SK-N-MC (cell line): ENCODE measurements at regions not wholly inside any gene's neighbourhood (a gene's known extent, or its start where the extent isn't known, plus 50 kb on each side); places are given as distances from the start of the nearest gene placed in this dataset.

Experiments
- DNase-seq: peaks from one replicate; pipeline ENCODE4 v3.0.0-alpha.2; 2011; ENCODE audit warnings: low read depth, low spot score
- H3K27ac ChIP-seq: fragments of 200-600 bp; sonication (generic); 2 replicates; pipeline ENCODE4 v1.5.1; 2016; ENCODE audit warnings: mixed run types
- H3K36me3 ChIP-seq: fragments of 200-600 bp; sonication (generic); 2 replicates; pipeline ENCODE4 v1.6.1; 2017; ENCODE audit warnings: antibody characterized with exemption, low read length, mixed read lengths; ENCODE audit not compliant: insufficient read depth
- H3K4me3 ChIP-seq: fragments of 200-600 bp; sonication (generic); 2 replicates; pipeline ENCODE4 v1.5.1; 2016
- H3K9ac ChIP-seq: fragments of 200-600 bp; sonication (generic); 2 replicates; pipeline ENCODE4 v1.8.0; 2017; ENCODE audit warnings: mixed run types, mixed read lengths; ENCODE audit not compliant: insufficient read length
- H3K9me3 ChIP-seq: fragments of 200-600 bp; sonication (generic); 2 replicates; pipeline ENCODE4 v1.6.1; 2017; ENCODE audit warnings: low read depth, mild to moderate bottlenecking, antibody characterized with exemption, low read length, moderate library complexity, mixed read lengths
- EZH2 ChIP-seq: fragments of 200-600 bp; sonication (generic); IDR thresholded peaks from one replicate; pipeline ENCODE4 v1.6.1; 2017; ENCODE audit warnings: antibody characterized with exemption
- FOXP2 ChIP-seq: optimal IDR thresholded peaks from 2 replicates; pipeline ENCODE3; 2011; ENCODE audit warnings: mild to moderate bottlenecking, moderate library complexity; ENCODE audit not compliant: insufficient read depth; ENCODE audit errors: extremely low read length, control extremely low read depth
- POLR2AphosphoS5 ChIP-seq: IDR thresholded peaks from 2 replicates; pipeline ENCODE4 v1.6.1; 2012; ENCODE audit warnings: mild to moderate bottlenecking, low read depth, low read length, borderline replicate concordance

DNA sequence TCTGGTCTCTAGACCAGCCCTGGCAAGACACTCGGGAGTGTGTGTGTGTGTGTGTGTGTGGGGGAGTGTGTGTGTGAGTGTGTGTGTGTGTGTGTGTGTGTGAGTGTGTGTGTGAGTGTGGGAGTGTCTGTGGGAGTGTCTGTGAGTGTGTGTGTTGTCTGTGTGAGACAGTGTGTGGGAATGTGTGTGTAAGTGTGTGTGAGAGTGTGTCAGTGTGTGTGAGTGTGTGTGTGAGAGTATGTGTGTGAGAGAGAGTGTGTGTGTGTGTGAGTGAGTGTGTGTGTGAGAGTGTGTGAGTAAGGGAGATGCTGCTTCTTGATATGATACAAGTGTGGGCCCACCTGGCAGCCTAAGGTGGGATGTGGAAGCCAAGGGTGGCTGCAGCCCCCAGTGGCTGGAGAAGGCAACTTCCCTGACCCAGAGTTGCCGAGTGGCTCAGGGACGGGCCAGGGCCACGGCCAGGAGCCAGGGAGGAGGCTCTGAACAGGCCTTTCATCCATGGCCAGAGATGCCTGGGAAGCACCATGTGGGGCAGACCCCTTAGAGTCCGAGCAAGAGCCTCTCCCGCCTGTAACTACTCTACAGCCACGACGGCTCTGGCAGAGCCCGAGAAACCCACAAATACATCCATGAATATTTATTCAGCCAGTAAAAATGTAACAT, 159.3 kb upstream of the MYCN start:
- no peak for DNase-seq
- Histone ChIP-seq H3K27ac (no peak overlapping the region), H3K9me3 (no peaks in the 10 kb centered on the region), H3K4me3 (no peak overlapping the region), H3K9ac (no peak overlapping the region), H3K36me3 (no peaks in the 10 kb centered on the region)
- no peak for TF ChIP-seq EZH2
- TF ChIP-seq POLR2AphosphoS5 = no peak
- TF ChIP-seq FOXP2 = no peak

DNA sequence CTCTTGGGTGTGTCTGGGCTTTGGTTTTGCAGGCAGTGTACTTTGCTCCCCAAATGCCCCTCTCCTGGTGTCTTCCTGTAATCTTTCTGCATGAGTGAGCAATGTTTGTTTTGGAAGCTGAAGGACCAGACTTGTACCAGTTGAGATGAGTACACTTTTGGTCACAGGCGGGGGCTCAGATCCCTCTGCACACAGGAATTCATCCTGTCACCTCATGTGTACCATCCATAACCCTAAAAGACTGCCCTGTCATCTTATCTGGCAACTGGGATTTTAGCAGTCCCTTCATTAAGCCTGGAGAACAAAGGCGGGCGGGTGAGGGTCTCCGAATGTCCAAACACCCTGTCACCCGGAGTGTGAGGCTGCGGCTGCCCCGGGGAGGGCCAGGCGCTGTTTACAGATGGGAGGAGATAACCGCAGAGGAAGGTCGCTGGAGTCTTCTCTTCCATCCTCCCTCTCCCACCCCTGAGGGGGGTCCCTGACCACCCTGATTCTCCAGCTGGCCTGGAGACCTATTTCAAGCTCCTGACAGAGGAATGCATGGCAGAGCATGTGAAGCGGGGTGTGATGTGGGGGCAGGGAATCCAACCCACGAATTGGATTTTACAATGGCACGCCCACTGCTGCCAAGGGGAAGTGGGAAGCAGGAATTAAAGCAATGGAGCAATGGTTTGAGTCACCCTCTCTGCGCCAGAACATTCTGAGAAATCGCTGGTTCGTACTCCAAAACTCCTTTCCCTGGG, 158.2 kb upstream of the MYCN start:
- no peak overlapping the region for H3K27ac ChIP-seq
- DNase-seq = no peak

GRCh38 chr2:15782769-15783294, 157.5 kb upstream of the MYCN start:
- Histone ChIP-seq H3K9ac (no peak overlapping the region), H3K27ac (no peak overlapping the region), H3K9me3 (no peaks in the 10 kb centered on the region), H3K4me3 (no peak overlapping the region), H3K36me3 (no peaks in the 10 kb centered on the region)
- TF ChIP-seq EZH2 (no peak), FOXP2 (no peak), POLR2AphosphoS5 (no peak)
- no peak for DNase-seq

More for the DNA sequence above, 158.2 kb upstream of the MYCN start:
- Histone ChIP-seq H3K9ac (no peak overlapping the region), H3K9me3 (no peaks in the 10 kb centered on the region), H3K36me3 (no peaks in the 10 kb centered on the region), H3K4me3 (no peak overlapping the region)
- TF ChIP-seq FOXP2 = no peak
- no peak for TF ChIP-seq EZH2
- TF ChIP-seq POLR2AphosphoS5 = no peak

- H3K9ac ChIP-seq = no peak overlapping the region
- H3K4me3 ChIP-seq = no peak overlapping the region
- H3K36me3 ChIP-seq = no peaks in the 10 kb centered on the region
- TF ChIP-seq FOXP2 (no peak), POLR2AphosphoS5 (no peak), EZH2 (no peak)
- H3K27ac ChIP-seq = no peak overlapping the region
- H3K9me3 ChIP-seq = no peaks in the 10 kb centered on the region
- no peak for DNase-seq
These were observed 156.9 kb upstream of the MYCN start for GRCh38 chr2:15783489-15783888.

GRCh38 chr2:15784106-15784885, 156.1 kb upstream of the MYCN start:
- no peak overlapping the region for H3K27ac ChIP-seq
- no peak for TF ChIP-seq FOXP2
- no peak for TF ChIP-seq POLR2AphosphoS5
- TF ChIP-seq EZH2 = no peak
- no peak for DNase-seq

DNA sequence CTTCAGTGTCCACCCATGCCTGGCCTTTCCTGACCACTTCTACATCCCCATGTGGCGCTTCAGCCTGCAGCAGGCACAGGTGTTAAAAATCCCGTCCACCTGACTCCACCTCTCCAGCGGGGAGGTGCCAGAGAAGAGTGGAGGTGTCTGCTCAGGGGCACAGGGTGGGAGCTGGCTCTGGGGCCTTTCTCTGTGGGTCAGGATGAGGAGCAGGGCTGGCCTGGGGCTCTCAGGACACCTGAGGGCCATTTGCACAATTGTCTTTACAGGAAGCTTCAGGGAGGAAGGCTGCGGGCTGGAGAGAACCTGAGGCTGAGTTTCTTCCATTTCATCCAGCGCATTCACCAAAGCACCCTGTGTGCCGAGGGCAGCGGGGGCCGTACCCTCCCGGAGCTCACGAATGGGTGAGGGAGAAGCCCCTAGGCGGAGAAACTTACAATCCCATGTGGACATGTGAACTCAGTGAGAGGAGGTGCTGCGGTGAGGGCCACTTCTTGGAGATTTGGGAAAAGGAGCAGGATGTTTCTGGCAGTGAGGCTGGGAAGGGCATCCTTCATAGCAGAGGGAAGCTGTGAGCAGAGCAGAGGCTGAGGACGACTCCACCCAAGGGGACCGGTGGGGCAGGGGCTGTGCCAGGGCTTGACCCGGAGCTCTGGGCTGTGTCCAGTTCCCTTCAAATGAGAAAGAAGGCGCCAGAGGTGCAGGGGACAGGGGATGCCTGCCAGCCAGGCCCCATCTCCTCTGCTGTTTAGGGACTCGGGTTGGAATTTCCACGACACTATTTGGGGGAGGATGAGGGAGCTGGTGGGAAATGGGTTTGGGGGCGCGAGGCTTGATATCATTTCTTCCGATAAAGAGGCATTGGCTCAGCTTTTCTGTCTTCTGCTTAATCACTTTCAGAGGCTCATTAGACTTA, 155.2 kb upstream of the MYCN start:
- DNase-seq = no peak
- Histone ChIP-seq H3K9ac (no peak overlapping the region), H3K4me3 (no peak overlapping the region), H3K9me3 (no peaks in the 10 kb centered on the region), H3K36me3 (no peaks in the 10 kb centered on the region), H3K27ac (no peak overlapping the region)
- no peak for TF ChIP-seq POLR2AphosphoS5
- no peak for TF ChIP-seq EZH2
- no peak for TF ChIP-seq FOXP2

More at GRCh38 chr2:15784106-15784885, 156.1 kb upstream of the MYCN start:
- no peaks in the 10 kb centered on the region for H3K36me3 ChIP-seq
- no peak overlapping the region for H3K9ac ChIP-seq
- no peak overlapping the region for H3K4me3 ChIP-seq
- no peaks in the 10 kb centered on the region for H3K9me3 ChIP-seq

DNA sequence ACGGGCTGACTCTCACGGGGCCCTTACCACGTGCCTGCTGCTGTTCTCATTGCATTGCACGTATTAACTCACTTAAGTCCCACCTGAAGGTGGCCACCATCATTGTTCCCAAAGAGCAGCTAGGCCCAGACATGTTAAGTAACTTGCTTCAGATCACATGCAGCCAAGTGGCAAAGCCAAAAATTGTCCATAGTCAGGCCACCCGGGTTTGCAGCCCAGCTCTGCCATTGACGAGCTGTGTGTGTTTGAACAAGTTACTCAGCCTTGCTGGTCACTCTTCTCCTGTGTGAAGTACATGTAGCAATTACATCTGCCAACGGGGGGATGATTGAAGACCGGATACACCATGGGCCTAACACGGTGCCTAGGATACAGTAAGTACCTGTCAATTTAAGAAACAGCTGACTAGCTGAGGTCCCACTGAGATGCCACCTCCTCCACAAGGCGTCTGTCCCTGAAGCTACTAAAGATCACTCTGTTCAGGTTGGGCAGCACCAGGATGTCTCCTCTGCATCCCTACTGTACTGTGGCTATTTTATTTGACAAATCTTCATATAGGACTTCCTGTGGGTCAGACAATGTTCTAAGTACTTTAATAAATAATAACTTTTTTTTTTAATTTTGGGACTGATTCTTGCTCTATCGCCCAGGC, 154.2 kb upstream of the MYCN start:
- no peak overlapping the region for H3K4me3 ChIP-seq
- TF ChIP-seq POLR2AphosphoS5 (no peak), EZH2 (no peak)
- H3K36me3 ChIP-seq = no peaks in the 10 kb centered on the region
- H3K9me3 ChIP-seq = no peaks in the 10 kb centered on the region
- H3K27ac ChIP-seq = no peak overlapping the region
- DNase-seq = no peak
- no peak overlapping the region for H3K9ac ChIP-seq

- TF ChIP-seq FOXP2 (no peak), POLR2AphosphoS5 (no peak), EZH2 (no peak)
- DNase-seq = no peak
- Histone ChIP-seq H3K36me3 (no peaks in the 10 kb centered on the region), H3K4me3 (no peak overlapping the region), H3K9ac (no peak overlapping the region), H3K27ac (no peak overlapping the region), H3K9me3 (no peaks in the 10 kb centered on the region)
These were observed 153.4 kb upstream of the MYCN start for GRCh38 chr2:15786901-15787300.
